ENCODE measurements at regions not wholly inside any gene's neighbourhood (a gene's known extent, or its start where the extent isn't known, plus 50 kb on each side); places are given as distances from the start of the nearest gene placed in this dataset.

GRCh38 chr10:125260260-125260659, 99.9 kb upstream of the CTBP2 start:
- TF ChIP-seq EP300 (IDR thresholded peaks at IDR 0.05; ENCODE audit: low read depth) (no peak), POLR2AphosphoS5 (IDR thresholded peaks at IDR 0.05) (no peak), POLR2A (IDR thresholded peaks at IDR 0.05) (no peak)
- TF ChIP-seq, protein P1, sequence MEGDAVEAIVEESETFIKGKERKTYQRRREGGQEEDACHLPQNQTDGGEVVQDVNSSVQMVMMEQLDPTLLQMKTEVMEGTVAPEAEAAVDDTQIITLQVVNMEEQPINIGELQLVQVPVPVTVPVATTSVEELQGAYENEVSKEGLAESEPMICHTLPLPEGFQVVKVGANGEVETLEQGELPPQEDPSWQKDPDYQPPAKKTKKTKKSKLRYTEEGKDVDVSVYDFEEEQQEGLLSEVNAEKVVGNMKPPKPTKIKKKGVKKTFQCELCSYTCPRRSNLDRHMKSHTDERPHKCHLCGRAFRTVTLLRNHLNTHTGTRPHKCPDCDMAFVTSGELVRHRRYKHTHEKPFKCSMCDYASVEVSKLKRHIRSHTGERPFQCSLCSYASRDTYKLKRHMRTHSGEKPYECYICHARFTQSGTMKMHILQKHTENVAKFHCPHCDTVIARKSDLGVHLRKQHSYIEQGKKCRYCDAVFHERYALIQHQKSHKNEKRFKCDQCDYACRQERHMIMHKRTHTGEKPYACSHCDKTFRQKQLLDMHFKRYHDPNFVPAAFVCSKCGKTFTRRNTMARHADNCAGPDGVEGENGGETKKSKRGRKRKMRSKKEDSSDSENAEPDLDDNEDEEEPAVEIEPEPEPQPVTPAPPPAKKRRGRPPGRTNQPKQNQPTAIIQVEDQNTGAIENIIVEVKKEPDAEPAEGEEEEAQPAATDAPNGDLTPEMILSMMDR (IDR thresholded peaks at IDR 0.05) = no peak
- Histone ChIP-seq H3K27ac (no peak overlapping the region), H3K9me3 (no peaks in the 10 kb centered on the region), H3K27me3 (no peaks in the 10 kb centered on the region), H3K4me1 (no peaks in the 10 kb centered on the region), H3K36me3 (no peaks in the 10 kb centered on the region), H3K4me3 (no peak overlapping the region)
- in situ Hi-C loops (cut with MboI; ENCODE audit: low pct_ligation_motif_present in 1 of 4, low pct_unique_long_range_greater_than_20kb in 1 of 4, low sequenced_read_pairs in 3 of 4) = no loop called here
- intact Hi-C loops (cut with DNase I; ENCODE audit: low total_unique reads) = no loop called here
- 88% methylated on average over 6 to 9 of the region's 9 CpGs for WGBS, 2 donors (ENCODE audit: low coverage in 1 of 2)
- DNase-seq = no peak

DNA sequence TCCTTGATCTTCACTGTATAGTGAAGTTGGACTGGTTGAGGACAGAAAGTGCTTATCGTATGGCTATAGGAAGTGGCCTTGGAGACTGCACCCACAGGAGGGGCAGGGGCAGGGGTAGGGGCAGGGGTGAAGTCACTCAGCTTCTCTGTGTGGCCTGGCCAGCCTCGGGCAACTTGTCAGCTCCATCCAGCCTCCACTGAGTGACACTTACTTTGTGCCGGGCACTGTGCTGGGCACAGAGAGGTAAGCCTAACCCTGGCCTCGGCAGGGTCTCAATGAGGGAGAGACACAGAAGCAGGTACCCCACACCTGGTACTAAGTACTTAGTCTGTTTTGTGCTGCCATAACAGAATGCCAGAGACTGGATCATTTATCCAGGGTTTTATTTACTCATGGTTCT, 99.3 kb upstream of the CTBP2 start:
- in situ Hi-C loops (cut with MboI; ENCODE audit: low pct_ligation_motif_present in 1 of 4, low pct_unique_long_range_greater_than_20kb in 1 of 4, low sequenced_read_pairs in 3 of 4) = no loop called here
- WGBS, 2 donors (ENCODE audit: low coverage in 1 of 2) = 79 to 100% methylated on average over 1 to 4 of the region's 4 CpGs

DNA sequence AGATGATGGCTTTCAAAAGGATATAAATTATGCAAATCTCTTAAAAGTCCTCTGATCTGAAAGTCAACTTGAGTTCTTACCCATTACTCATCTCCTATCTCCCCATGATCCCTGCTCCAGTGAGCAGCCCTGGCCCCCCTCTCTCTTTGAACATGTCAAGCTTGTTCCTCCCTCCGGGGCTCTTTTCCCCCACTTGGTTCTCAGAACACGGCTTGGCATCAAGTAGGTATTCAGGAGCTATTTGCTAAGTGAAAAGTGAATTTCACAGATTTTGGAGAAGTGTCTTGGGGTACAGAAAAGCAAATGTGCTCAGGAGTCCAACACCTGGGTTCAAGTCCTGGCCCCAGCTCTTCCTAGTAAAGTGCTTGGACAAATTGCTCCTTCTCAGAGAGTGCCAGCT, 98.3 kb upstream of the CTBP2 start:
- no peak overlapping the region for H3K4me3 ChIP-seq
- H3K9me3 ChIP-seq = no peaks in the 10 kb centered on the region
- H3K4me1 ChIP-seq = no peaks in the 10 kb centered on the region

More for the DNA sequence above, 99.3 kb upstream of the CTBP2 start:
- no peaks in the 10 kb centered on the region for H3K36me3 ChIP-seq
- no peak overlapping the region for H3K27ac ChIP-seq
- no peaks in the 10 kb centered on the region for H3K9me3 ChIP-seq
- no peaks in the 10 kb centered on the region for H3K4me1 ChIP-seq
- no peaks in the 10 kb centered on the region for H3K27me3 ChIP-seq
- no peak for DNase-seq
- TF ChIP-seq, protein P1 (IDR thresholded peaks at IDR 0.05) = no peak
- TF ChIP-seq POLR2A (IDR thresholded peaks at IDR 0.05) = no peak
- TF ChIP-seq EP300 (IDR thresholded peaks at IDR 0.05; ENCODE audit: low read depth) = no peak
- TF ChIP-seq POLR2AphosphoS5 (IDR thresholded peaks at IDR 0.05) = no peak
- intact Hi-C loops (cut with DNase I; ENCODE audit: low total_unique reads) = no loop called here
- no peak overlapping the region for H3K4me3 ChIP-seq

DNA sequence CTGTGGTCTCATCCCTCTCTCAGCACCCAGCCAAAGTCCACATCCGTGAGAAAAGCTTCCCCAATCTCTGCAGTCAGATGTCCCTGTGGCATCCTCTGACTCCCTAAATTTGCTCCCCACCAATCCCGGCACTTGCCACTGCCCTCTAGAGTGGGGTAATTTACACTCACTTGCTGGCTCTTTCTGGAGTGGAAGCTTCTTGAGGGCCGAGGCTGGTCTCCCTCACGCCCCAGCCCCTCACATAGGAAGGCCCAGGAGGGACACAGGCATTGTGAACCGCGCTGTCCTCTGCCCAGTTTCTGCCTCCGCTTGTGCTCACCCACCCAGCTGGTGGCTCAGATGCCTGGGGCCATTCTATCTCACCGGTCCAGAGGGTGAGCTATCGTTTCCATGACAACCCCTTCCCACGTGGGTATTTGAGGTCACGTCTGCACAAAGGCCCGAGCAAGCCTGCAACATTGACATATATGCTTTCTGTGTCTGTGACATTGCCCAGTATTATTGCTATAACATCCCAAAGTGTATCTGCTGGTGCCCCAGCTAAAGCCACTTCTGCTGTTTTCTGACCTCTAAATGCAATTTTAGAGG, 97.3 kb upstream of the CTBP2 start:
- WGBS, 2 donors (ENCODE audit: low coverage in 1 of 2) = 74 to 82% methylated on average over 3 to 12 of the region's 12 CpGs
- no peaks in the 10 kb centered on the region for H3K9me3 ChIP-seq
- H3K4me1 ChIP-seq = no peaks in the 10 kb centered on the region
- no peak for TF ChIP-seq POLR2AphosphoS5 (IDR thresholded peaks at IDR 0.05)
- TF ChIP-seq EP300 (IDR thresholded peaks at IDR 0.05; ENCODE audit: low read depth) = no peak
- TF ChIP-seq, protein P1 (IDR thresholded peaks at IDR 0.05) = no peak
- no peak for TF ChIP-seq POLR2A (IDR thresholded peaks at IDR 0.05)
- in situ Hi-C loops (cut with MboI; ENCODE audit: low pct_ligation_motif_present in 1 of 4, low pct_unique_long_range_greater_than_20kb in 1 of 4, low sequenced_read_pairs in 3 of 4) (no loop called here), intact Hi-C loops (cut with DNase I; ENCODE audit: low total_unique reads) (no loop called here)
- H3K27me3 ChIP-seq = no peaks in the 10 kb centered on the region
- H3K36me3 ChIP-seq = no peaks in the 10 kb centered on the region
- H3K4me3 ChIP-seq = no peak overlapping the region
- no peak for DNase-seq
- H3K27ac ChIP-seq = no peak overlapping the region

More for the DNA sequence above, 98.3 kb upstream of the CTBP2 start:
- H3K27me3 ChIP-seq = no peaks in the 10 kb centered on the region
- H3K27ac ChIP-seq = no peak overlapping the region
- no peak for DNase-seq
- no peaks in the 10 kb centered on the region for H3K36me3 ChIP-seq
- 68 to 80% methylated on average over 1 to 2 of the region's 2 CpGs for WGBS, 2 donors (ENCODE audit: low coverage in 1 of 2)
- intact Hi-C loops (cut with DNase I; ENCODE audit: low total_unique reads) (no loop called here), in situ Hi-C loops (cut with MboI; ENCODE audit: low pct_ligation_motif_present in 1 of 4, low pct_unique_long_range_greater_than_20kb in 1 of 4, low sequenced_read_pairs in 3 of 4) (no loop called here)
- no peak for TF ChIP-seq POLR2AphosphoS5 (IDR thresholded peaks at IDR 0.05)
- no peak for TF ChIP-seq EP300 (IDR thresholded peaks at IDR 0.05; ENCODE audit: low read depth)
- TF ChIP-seq, protein P1 (IDR thresholded peaks at IDR 0.05) = no peak
- no peak for TF ChIP-seq POLR2A (IDR thresholded peaks at IDR 0.05)
